Muscle of leg (tissue), 3 donors: ENCODE measurements at regions not wholly inside any gene's neighbourhood (a gene's known extent, or its start where the extent isn't known, plus 50 kb on each side); places are given as distances from the start of the nearest gene placed in this dataset.

Experiments
- DNase-seq: peaks from one replicate; pipeline ENCODE4 v3.0.0; 2013
- H3K27ac ChIP-seq: one replicate; pipeline ENCODE4 v1.5.1; 2013; ENCODE audit warnings: mild to moderate bottlenecking, low read length, control low read depth
- H3K27me3 ChIP-seq: one replicate; pipeline ENCODE4 v1.6.1; 2013; ENCODE audit warnings: low read length; ENCODE audit not compliant: control insufficient read depth, insufficient read depth
- H3K36me3 ChIP-seq: one replicate; pipeline ENCODE4 v1.6.1; 2013; ENCODE audit warnings: low read length; ENCODE audit not compliant: control insufficient read depth, insufficient read depth
- H3K4me1 ChIP-seq: one replicate; pipeline ENCODE4 v1.6.1; 2013; ENCODE audit warnings: low read length; ENCODE audit not compliant: control insufficient read depth, insufficient read depth
- H3K4me3 ChIP-seq: one replicate; pipeline ENCODE4 v1.5.1; 2013; ENCODE audit warnings: low read length, control low read depth
- H3K9me3 ChIP-seq: replicated peaks from 2 replicates; pipeline ENCODE4 v1.6.1; 2013; ENCODE audit warnings: low read depth, low read length; ENCODE audit not compliant: control insufficient read depth
- WGBS: methylation state at CpG from one replicate; pipeline ENCODE4 v1.1.5; 2013; ENCODE audit warnings: missing lambda C conversion rate; ENCODE audit not compliant: insufficient coverage; 5-methylcytosine and 5-hydroxymethylcytosine counted together

DNA sequence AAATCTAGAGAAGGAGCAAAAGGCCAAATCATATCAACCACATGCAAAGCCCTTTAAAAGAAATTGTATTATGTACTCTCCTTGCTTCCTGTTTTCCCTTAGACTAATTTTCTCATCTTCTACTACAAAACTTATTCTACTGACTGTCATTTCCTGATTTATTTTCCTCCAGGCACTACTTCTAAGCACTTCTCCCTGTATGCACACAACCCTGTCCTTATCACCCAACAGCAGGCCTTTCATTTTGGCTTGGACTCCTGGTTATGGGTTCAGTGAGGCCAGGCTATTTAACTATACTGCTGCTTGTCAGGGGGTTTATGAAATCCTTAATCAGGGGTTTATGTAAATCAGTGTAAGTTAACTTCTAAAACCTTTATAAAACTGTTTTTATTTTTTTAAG is 205.1 kb upstream of the FAM98A start:
- H3K27ac ChIP-seq: no peak overlapping the region
- no peaks in the 10 kb centered on the region for H3K4me1 ChIP-seq
- H3K4me3 ChIP-seq: no peak overlapping the region
- no peak for DNase-seq
- no peaks in the 10 kb centered on the region for H3K9me3 ChIP-seq
- no peaks in the 10 kb centered on the region for H3K36me3 ChIP-seq
- H3K27me3 ChIP-seq: no peaks in the 10 kb centered on the region

DNA sequence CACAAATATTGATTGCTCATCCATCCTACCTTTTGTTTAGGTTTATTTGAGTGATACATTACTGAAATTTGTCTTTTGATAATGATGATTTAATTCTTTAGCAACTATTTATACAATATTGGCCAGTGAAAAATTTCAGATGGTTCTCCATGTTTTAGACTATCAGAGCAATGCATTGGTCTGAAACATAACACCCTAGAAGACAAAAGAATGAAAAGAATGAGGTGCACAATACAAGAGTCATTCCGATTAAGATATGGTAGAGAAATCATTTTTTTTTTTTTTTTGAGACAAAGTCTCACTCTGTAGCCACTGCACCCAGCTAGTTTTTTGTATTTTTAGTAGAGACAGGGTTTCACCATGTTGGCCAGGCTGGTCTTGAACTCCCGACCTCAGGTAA is 197.4 kb upstream of the FAM98A start:
- Histone ChIP-seq H3K4me3 (no peak overlapping the region), H3K27me3 (no peaks in the 10 kb centered on the region), H3K27ac (no peak overlapping the region), H3K9me3 (no peaks in the 10 kb centered on the region), H3K36me3 (no peaks in the 10 kb centered on the region), H3K4me1 (no peaks in the 10 kb centered on the region)
- no peak for DNase-seq
- WGBS: no CpG with 5 or more reads among the region's 2 CpGs

DNA sequence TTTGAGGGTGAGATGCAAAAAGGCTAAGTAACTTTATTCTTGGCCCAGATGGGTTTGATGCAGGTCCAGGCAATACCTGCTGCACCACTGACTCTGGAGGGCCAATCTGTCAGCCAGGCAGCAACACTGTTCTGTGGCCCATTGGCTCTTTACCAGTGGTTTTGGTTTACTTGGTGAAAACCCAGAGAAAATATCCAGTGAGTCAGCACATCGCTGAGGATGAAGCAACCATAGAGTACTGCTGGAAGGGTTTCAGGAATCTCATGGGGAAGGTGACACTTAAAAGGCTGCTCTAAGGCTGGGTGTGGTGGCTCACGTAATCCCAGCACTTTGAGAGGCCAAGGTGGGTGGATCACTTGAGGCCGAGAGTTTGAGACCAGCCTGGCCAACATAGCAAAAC is 192.5 kb upstream of the FAM98A start:
- Histone ChIP-seq H3K27ac (no peak overlapping the region), H3K9me3 (no peaks in the 10 kb centered on the region), H3K4me3 (no peak overlapping the region), H3K27me3 (no peaks in the 10 kb centered on the region), H3K4me1 (no peaks in the 10 kb centered on the region), H3K36me3 (no peaks in the 10 kb centered on the region)
- no peak for DNase-seq
- WGBS: 80% methylated on average over 1 of the region's 3 CpGs

DNA sequence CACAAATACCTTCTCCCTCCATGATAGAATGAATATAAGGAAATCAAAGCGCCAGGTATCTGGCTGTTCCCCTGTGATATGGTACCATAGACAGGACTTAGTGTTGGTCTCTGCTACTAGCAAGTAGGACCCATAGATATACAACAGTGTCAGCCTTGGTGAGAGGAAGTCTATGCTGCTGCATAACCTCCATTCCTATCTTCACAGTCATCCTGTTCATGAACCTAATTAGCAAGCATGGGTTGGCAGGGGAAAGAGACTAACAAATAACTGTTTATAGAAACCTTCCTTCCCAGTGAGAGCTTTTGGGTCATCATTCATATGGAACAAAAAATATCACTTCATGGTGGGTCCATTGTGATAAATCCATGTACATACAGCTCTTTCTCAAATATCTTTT is 188.9 kb upstream of the FAM98A start:
- no CpG with 5 or more reads among the region's 1 CpG for WGBS
- Histone ChIP-seq H3K36me3 (no peaks in the 10 kb centered on the region), H3K4me1 (no peaks in the 10 kb centered on the region), H3K4me3 (no peak overlapping the region), H3K27me3 (no peaks in the 10 kb centered on the region), H3K27ac (no peak overlapping the region), H3K9me3 (no peaks in the 10 kb centered on the region)
- no peak for DNase-seq

DNA sequence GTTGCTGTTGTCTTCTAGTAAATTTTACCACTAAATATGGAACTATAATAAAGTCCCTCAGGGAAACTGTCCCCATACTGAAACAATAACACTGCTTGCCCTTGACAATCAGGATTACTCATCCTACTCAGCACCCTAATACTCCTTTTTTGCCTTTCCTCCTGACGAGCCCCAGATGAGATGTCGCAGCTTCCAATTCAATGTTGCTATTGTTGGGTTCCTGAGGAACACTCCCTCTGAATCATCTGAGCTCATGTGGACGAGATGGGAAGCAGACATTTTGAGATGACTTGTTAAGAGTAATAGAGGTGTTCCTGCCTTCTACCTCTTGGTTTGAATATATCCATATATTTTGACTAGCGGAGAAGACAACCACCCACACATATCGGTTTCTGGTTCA is 187.8 kb upstream of the FAM98A start:
- H3K9me3 ChIP-seq: no peaks in the 10 kb centered on the region
- no peaks in the 10 kb centered on the region for H3K27me3 ChIP-seq
- no peaks in the 10 kb centered on the region for H3K4me1 ChIP-seq
- no peaks in the 10 kb centered on the region for H3K36me3 ChIP-seq
- no peak overlapping the region for H3K27ac ChIP-seq
- WGBS: 100% methylated on average over 2 of the region's 5 CpGs
- H3K4me3 ChIP-seq: no peak overlapping the region
- DNase-seq: no peak

DNA sequence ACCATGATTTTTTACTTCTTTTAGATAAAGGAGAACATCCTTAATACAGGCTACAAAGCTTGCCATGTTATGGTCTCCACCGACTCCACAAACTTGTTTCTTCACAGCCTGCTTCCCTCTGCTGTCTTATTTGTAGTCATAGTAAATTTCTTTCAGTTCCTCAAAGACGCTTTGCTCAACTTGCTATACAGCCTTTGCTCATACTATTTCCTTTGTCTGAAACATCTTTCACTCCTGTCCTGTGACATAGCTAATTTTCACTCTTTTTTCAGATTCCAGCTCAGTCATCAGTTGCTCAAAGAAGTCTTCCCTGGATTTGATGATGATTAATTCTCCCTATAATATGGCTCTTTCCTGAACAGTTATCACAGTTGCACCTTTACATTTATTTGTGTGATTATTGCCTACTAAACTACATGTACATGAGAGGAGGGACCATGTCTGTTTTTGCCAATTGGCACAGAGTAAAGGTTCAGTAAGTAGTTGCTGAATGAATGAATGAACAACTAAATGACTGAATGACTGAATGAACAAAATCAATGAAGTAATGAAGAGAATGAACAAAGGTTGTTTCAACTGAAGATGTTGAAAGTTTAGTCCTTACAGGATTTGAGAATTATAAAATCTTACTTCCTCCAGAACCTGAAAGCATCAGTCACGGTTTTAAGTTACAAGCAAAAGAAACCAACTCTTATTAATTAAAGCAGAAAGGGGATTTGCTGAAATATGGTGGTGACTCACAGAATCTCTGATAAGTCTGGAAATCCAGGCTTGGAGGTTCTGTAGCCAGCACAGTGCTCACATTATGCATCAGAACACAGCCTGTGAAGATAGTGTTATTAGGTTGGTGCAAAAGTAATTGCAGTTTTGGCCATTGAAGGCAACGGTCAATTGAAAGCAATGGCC is 186.4 kb upstream of the FAM98A start:
- H3K4me3 ChIP-seq: no peak overlapping the region
- no peaks in the 10 kb centered on the region for H3K36me3 ChIP-seq
- WGBS: no CpG with 5 or more reads among the region's 4 CpGs
- peak; percentile 12 for DNase-seq
- no peaks in the 10 kb centered on the region for H3K9me3 ChIP-seq
- no peak overlapping the region for H3K27ac ChIP-seq
- H3K27me3 ChIP-seq: no peaks in the 10 kb centered on the region
- H3K4me1 ChIP-seq: no peaks in the 10 kb centered on the region

DNA sequence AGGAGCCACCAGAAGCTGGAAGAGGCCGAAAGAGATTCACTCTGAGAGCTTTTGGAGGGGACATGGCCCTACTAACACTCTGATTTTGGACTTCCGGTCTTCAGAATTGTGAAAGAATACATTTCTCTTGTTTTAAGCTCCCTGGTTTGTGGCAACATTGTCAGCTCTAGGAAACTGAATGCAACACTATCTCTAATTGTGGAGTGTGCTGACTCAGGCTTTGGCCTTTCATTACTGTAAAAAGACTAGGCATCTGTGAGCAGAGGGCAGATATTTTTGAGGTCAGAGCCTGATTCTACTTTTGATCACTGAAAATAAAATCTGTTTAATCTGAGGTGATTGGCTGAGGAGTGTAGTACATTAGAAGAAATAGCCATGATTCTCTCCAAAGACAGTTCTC is 185.4 kb upstream of the FAM98A start:
- no peaks in the 10 kb centered on the region for H3K27me3 ChIP-seq
- WGBS: 86% methylated on average over 1 of the region's 2 CpGs
- H3K36me3 ChIP-seq: no peaks in the 10 kb centered on the region
- no peak overlapping the region for H3K4me3 ChIP-seq
- no peaks in the 10 kb centered on the region for H3K4me1 ChIP-seq
- peak; percentile 2 for DNase-seq
- no peak overlapping the region for H3K27ac ChIP-seq
- no peaks in the 10 kb centered on the region for H3K9me3 ChIP-seq

DNA sequence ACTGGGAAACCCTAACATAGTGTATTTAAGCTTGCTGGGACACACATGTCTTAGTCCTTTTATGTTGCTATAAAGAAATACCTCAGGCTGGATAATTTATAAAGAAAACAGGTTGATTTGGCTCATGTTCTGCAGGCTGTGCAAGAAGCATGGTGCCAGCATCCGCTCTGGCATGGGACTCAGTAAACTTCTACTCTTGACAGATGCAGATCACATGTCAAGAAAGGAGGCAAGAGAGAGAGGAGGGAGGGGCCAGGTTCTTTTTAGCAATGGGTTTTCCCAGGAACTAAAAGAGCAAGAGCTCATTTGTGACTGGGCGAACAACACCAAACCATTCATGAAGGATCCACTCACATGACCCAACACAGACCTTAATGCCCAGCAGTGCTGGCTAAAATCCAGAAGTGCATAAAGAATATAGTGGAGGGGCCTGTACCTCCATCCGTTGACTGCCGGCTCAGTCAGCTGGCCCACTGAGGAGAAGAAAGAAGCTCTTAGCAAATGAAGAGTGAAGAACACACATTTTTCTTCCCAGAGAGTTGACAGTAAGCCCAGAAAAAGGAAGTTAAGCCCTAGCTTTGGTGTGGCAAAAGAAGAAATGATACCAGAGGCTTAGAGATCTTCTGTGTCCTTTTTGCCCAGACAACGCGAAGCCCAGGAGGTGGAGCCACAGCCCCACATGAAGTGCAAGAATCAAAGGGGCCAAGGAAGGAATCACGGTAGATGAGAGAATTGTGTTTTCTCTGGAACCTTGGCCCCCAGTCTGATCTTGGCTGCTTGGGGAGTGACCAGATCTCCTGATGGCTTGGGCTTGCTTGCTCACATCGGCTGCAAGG is 183.5 kb upstream of the FAM98A start:
- no peaks in the 10 kb centered on the region for H3K27me3 ChIP-seq
- H3K27ac ChIP-seq: no peak overlapping the region
- H3K9me3 ChIP-seq: no peaks in the 10 kb centered on the region
- no peaks in the 10 kb centered on the region for H3K36me3 ChIP-seq
- WGBS: 52% methylated on average over 5 of the region's 8 CpGs
- peak; percentile 4 for DNase-seq
- no peaks in the 10 kb centered on the region for H3K4me1 ChIP-seq
- no peak overlapping the region for H3K4me3 ChIP-seq

DNA sequence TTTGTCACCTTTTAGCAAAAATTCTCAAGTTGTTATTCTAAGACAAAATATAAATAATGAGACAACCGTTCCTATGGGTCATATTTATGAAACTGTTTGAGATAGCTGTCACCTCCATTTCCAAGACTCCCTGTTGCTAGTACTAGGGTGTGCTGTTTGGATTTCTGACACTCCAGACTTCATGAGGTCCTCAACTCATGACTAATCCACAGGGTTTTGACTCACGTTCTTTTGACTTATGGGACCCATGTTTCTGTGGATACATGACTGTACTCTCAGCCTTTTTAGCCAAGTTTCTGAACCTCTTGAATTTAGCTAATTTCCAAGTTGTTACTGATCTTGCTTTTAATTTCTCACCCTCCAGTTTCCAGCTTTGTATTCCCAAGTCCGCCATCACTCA is 178.7 kb upstream of the FAM98A start:
- no peaks in the 10 kb centered on the region for H3K27me3 ChIP-seq
- H3K4me1 ChIP-seq: no peaks in the 10 kb centered on the region
- H3K9me3 ChIP-seq: no peaks in the 10 kb centered on the region
- H3K36me3 ChIP-seq: no peaks in the 10 kb centered on the region
- H3K4me3 ChIP-seq: no peak overlapping the region
- DNase-seq: no peak
- H3K27ac ChIP-seq: no peak overlapping the region
- WGBS: 91% methylated on average over 1 of the region's 3 CpGs

DNA sequence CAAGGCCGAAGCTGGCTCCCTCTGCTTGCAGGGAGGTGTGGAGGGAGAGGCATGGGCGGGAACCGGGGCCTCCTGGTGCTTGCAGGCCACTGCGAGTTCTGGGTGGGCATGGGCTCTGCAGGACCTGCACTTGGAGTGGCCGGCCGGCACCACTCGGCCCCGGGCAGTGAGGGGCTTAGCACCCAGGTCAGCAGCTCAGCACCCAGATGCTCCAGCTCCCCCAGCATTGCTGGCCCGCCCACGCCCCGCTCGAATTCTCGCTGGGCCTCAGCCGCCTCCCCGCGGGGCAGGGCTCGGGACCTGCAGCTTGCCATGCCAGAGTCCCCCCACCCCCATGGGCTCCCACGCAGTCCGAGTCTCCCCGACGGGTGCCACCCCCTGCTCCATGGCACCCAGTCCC is 176.2 kb upstream of the FAM98A start:
- no peak for DNase-seq
- H3K4me3 ChIP-seq: no peak overlapping the region
- no peaks in the 10 kb centered on the region for H3K36me3 ChIP-seq
- no peaks in the 10 kb centered on the region for H3K27me3 ChIP-seq
- WGBS: 95% methylated on average over 21 of the region's 21 CpGs
- H3K27ac ChIP-seq: no peak overlapping the region
- H3K4me1 ChIP-seq: no peaks in the 10 kb centered on the region
- no peaks in the 10 kb centered on the region for H3K9me3 ChIP-seq
